HG02885 (cell line): ENCODE measurements at regions not wholly inside any gene's neighbourhood (a gene's known extent, or its start where the extent isn't known, plus 50 kb on each side); places are given as distances from the start of the nearest gene placed in this dataset.

Experiments
- ATAC-seq: cut with Tn5 transposase; IDR thresholded peaks from one replicate; pipeline ENCODE4 v1.9.1; 2021; ENCODE audit warnings: mild to moderate bottlenecking; ENCODE audit not compliant: unreplicated experiment, poor library complexity

DNA sequence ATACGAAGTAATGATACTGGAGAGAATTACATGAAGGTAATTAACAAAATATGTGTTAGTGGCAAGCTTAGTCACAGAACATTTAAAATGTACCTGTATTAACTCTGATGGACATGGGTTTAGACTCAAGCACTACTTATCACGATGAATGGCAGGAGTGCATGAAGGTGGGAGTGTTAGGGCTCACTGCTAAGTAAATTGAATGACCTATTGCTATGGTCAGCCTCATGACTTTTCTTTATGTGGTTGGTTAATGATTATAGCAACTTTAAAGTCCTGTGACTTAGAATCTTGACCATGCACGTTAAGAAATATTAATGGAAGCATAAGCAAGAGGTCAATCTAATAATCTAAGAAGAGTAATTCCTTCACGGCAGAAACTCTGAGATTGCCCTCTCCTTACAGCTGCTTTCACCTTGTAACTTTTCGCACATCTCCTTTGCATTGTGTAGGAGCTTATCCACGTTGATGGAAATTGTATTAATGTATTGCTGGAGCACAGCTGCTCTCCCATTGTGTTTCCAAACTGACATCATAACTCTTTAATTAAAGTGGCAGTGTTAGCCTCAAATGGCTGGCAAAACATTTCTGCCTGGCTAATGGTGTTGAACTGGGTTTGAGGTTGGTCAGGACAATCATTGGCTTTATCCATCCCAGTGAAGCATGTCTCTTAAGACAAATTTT lies 114.5 kb downstream of the RXFP2 start:
- no peak for ATAC-seq

DNA sequence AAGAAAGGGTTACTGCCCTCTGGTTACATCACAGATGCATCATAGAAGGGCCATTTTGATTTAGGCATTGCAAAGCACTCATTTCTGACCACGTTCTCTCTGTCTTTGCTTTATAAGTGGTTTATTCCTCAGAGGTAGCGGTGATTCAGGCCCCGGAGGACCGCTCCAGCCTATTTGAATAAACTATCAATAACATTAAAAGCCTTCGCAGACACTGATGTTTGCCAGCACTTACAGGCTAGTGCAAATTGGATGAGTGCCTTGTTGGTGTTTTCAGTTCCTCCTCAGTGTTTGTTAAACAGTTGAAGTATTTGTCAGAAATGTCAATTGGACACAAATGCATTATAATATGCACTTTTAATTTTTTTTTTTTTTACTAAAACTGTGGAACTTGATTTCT lies 120.2 kb downstream of the RXFP2 start:
- ATAC-seq, result no peak

DNA sequence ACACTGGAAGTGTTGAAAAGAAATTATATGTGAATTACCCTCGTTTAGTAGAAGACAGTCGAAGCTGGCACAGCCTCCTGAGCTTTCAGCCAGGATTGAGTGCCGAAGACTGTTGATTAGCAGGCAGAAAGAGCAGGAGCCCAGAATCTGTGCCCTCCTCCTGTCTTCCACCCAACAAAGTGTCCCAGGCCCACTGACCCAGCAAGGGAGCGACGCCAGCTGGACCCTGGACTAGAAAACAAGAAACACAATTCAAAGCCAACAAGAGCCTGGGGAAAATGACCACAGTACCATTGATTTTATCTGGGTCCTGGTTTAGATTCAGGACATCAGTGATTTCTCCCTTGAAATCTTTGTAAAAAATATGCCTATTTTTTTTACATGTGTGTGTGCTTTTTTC lies 120.7 kb downstream of the RXFP2 start:
- no peak for ATAC-seq

DNA sequence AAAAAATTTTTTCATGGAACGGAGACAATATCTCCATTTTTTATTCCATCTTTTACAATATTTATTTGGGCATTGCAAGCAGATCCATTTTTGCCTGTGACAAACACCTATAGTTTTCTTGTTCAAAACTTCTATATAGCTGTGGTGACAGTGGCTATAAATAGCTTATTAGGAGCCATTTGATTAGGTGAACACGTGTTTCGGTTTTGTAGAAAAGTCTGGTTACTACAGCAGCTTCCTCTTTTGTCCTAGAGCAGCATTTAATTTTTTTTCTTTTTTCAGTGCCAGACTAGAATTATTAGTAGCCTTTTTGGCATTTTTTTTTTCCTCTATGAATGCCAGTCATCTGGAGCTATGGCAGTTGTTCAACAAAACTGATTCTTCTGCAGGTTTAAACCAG lies 123.5 kb downstream of the RXFP2 start:
- peak; percentile 72 for ATAC-seq

DNA sequence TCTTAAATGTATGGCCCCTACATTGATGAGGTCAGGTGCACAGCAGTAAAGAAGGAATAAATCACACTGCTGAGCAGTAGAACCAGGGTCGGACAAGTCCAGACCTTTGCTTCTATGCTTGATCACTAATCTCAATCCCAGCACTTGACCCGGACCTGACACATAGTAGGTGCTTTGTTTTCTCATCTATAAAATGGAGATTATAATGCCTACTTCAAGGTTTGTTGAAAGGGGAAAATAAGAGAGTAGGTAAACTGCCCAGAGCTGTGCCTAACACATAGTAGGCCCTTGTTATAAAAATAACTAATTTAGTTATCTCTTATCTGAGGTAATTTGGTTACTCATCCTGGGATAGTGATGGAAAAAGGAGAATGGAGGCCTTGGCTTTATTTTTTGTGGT lies 125.0 kb downstream of the RXFP2 start:
- ATAC-seq, result no peak

DNA sequence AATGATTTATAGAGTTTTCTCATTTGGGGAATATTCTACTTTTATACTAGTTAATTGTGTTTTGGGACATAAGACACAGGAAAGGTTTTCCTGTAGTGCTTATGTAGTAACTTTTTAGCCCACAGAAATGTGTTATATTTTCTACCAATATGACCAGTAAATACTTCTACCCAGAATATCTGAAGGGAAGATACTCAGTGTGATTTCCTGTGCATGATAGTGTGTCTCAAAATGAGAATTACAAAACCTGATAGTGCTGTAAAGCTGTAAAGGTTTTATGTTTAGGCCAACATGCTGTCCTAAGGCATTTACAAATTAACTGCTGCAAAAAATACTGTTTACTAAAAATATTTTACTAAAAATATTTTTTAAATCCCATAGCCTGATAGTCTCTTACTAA lies 126.8 kb downstream of the RXFP2 start:
- ATAC-seq, result no peak

DNA sequence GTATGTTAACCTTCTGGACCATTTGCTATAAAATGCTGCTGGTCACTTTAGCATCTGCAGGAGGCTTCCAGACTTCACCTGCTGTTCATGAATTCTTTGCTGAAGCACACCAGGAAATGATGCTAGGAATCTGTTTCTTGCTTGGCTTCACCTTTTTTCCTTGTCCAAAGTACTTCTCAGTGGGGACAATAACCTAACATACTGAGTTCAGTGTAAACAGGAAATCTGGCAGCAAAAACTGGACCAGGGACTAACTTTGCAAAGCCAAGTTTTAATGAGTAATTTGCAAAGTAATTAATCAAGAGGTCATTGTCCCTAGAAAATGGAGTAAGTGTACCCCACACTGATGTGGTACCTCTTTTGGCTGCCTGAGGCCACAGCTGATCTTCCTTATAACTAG lies 128.4 kb downstream of the RXFP2 start:
- ATAC-seq, result no peak

DNA sequence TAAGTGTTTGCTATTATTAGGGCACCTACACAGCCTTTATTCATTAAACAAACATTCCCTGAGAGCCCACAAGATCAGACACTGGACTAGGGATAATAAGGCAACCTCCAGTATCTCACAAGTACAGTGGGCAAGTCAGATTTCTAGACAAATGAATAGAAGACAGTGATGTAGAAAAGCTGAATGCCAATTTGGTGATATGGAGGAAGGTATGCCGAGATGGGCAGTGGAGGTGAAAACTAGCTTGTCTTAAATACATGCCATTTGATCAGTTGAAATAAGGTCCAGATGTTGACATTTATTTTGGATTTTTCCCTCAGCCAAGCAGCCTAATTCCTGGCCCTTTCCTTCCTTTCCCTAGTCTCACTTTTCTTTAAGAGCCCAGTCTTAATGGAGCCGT lies 130.3 kb downstream of the RXFP2 start:
- no peak for ATAC-seq

DNA sequence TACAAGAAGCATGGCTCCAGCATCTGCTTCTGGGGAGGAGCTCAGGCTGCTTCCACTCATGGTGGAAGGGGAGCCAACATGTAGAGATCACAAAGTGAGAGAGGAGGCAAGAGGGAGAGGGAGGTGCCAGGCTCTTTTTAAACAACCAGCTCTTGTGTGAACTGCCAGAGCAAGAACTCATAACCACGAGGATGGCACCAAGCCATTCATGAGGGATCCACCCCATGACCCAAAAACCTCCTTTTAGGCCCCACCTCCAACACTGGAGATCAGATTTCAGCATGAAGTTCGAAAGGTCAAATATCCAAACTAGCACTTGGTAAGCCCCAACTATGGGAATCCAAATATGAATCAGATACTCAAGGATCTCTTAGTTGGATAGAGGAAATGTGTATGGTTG lies 131.2 kb downstream of the RXFP2 start:
- ATAC-seq, result no peak

DNA sequence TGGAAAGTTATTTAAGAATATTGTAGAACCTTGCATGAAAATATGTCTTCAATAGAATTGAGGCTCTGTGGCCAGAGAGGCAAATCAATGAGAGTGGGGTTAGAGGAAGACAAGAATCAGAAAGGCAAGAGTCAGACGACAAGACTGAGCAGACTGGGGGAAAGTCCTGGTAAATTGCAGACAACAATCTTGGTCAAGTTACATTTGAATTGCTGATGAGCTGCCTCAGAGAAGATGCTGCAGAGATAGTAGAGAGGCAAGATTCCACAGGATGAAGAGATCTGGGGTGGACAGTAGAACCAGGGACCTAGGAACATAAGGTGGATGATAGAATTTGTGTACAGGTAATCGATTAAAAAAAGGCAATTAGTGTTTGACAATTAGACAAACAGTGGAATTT lies 133.8 kb downstream of the RXFP2 start:
- no peak for ATAC-seq

DNA sequence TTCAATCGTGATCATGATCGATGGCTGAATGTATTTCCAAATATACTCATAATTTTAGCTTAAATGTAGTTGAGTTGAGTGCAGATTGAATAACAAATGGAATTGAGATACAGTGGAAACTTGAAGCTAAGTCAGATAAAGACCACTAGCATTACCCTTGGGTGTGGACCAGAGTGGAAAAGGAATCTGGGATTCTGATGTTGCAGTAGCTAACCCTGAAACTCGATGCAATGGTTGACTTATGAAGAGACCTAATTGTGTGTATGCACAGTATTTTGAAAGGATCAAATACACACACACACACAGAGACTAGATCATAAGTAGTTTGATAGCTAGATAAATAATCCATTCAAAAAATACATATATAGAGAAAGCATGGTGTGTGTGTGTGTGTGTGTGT lies 135.8 kb downstream of the RXFP2 start:
- ATAC-seq, result no peak

DNA sequence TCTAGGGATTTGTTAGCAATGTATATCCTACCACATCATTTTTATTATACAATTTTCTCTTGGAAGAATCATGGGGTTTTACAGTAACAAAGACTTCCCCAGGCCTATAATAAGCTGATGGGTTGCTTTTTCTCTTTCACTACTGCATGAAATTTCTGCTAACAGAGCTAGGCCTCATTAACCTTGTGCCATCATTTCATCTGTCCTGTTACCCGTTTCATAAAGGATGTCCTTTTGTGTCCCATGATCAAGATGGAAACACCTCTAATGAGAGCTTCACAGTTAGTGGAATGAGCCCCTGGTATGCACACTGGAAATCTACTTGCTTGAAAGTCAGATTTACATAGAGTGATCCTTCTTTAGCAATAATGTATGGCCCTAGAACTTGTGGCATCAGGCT lies 138.7 kb downstream of the RXFP2 start:
- no peak for ATAC-seq

DNA sequence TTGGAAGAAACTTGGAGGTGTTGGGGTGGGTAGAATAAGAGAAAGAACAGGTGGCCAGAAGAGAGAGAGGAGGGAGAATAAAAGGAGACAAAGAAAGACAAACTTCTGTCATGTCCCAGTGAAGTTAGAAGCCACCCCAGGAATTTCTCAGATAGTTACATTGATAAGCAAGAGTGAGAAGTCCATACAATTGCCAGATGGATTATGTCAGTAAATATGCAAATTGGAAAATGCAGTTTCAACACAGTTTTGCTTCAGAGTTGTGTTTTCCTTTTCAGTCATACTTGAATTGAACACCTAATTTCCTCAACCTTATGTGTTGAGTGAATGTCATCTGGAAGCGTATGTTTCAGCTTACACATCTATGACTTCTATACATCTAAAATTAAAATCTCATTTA lies 139.2 kb downstream of the RXFP2 start:
- no peak for ATAC-seq

DNA sequence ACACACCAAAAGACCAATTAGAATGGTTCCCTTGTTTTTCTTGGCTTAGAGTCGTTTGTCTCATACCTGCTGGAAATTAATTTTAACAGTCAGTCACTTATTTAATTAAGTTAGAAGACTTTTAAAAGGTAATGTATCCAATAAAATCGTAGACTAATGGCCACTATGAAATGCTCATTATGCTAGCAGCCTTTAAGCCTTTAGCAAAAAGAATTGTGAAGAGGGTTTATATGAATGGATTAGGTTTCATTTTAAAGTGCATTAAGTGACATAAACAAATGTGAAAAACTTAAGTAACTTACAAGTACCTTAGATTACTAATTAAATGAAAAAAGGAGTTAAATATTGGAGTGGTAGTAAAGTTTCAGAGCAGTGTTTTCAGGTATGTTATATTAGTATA lies 139.6 kb downstream of the RXFP2 start:
- ATAC-seq, result no peak

DNA sequence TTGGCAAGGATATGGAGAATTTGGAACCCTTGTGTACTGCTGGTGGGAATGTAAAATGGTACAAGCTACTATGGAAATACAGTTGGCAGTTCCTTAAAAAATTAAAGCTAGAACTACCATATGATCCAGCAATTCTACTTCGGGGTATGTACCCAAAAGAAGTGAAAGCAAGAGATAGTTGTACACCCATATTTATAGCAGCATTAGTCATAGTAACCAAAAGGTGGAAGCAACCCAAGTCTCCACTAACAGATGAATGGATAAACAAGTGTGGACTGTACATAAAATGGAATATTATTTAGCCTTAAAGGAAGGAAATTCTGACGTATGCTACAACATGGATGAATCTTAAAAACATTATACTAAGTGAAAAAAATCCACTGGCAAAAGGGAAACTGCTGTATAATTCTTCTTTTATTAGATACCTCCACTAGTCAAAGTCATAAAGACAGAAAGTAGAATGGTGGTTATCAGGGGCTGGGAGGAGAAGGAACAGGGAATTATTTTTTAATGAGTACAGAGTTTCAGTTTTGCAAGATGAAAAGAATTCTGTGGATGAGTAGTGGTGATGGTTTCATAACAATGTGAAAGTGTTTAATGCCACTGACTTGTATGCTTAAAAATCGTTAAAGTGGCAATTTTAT lies 141.6 kb downstream of the RXFP2 start:
- peak; percentile 67 for ATAC-seq

DNA sequence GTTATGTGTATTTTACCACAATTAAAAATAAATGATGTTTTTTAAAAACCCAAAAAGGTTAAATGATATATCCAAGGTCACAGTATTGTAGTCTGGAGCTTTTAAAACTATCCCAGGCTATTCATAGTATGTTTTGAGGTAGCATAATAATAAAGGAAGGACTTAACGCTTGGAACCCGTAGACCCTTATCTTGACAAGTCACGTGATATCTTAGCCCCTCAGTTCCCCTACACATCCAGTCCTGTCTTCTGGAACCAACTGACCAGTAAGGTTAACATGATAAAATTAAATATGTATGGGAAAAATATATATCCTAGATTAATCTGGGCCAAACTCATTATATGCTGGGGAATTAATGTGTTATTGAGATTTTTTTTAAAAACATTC lies 142.2 kb downstream of the RXFP2 start:
- ATAC-seq, result no peak

DNA sequence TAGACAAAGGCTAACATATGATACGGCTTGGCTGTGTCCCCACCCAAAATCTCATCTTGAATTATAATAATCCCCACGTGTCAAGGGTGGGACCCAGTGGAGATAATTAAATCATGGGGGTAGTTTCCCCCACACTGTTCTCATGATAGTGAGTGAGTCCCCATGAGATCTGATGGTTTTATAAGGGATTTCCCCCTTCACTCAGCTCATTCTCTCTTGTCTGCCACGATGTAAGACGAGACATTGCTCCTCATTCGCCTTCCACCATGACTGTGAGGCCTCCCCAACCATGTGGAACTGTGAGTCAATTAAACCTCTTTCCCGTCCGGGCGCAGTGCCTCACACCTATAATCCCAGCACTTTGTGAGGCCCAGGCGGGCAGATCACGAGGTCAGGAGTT lies 143.5 kb downstream of the RXFP2 start:
- ATAC-seq, result no peak

DNA sequence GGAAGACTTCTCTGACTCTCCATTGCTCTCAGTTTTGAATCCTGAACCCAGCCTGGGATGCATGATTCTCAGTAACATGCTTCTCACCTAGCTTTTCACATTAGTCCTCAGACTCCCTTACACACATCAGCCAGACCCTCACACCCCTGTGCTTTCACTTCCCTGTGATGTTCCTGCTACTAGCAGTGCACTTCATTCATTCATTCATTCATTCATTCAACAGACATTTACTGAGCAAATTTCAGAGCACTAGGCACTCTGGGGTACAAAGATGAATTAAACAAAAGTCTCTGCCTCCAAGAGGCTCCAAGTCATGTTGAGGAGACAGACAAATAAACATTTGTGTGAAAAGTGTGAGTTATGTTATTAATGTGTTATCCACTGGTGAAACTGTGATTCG lies 145.2 kb downstream of the RXFP2 start:
- ATAC-seq, result no peak

DNA sequence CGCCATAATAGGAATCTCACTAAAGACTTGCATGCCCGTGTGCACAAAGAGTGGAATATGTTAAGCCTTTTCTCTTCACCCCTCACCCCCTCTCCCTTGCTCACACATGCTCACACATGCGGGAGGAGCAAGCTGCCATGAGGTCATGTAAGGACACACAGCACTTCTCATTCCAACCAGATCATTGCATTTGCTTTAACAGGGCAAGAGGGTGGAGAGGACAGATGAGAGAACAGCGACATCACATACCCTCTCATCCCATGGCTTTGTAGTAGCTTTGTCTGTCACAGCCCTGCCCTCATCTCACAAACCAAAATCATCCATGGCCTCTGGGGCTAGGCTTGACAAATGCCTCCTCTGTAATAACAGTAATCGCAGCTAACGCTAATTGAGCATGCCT lies 145.6 kb upstream of the FRY start:
- no peak for ATAC-seq

DNA sequence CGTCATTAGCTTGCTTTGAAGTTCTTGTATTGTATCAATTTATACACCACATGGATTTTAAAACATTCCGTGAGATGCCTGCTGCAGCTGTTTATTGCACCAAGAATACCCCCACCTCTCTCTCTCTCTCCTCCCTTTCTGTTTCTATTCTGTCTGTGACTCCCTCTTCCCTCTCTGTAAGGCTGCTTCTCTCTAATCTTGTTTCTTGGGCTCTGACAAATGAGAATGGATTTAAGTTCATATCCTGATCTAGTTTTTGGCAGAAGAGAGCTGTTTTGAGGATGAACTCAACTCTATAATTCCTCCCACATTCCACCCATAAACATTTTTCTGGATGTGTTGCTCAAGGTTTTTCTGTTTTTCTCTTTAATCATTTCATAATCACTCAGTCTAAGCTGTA lies 144.3 kb upstream of the FRY start:
- ATAC-seq, result no peak

DNA sequence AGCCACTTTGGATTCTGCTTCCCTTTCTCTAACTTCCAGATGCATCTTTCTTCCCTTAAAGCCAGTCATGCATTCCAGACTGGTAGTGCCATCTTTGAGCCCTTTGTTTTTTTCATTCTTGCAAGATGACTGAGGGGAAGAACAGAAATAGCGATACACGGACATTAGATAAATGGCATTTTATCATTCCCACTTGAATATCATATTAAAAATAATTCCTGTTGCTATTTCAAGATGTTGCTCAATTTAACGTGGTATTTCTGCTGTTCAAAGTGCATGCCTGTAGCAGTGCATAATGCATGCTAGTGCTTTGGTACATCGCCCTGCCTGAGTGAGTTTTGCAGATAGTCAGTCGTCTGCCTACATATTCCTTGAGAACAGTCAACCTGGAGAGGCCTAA lies 140.6 kb upstream of the FRY start:
- no peak for ATAC-seq

DNA sequence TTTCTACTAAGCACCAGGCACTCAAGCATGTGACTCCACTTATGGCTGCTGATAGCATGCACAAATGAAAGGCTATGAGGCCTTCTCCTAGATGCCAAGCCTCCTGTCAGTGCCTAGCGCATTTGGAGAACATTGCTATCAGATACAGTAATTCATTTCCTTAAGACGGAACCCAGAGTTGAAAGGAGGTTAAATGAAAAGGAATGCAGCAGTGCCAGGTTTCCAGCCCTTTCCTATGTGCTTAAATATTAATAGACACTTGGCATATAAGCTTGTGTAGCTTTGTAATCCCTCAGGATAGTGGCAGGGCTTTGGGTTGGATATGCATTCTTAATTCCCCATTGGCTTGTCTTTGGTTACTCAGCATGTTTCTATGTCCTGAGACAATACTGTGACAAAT lies 140.1 kb upstream of the FRY start:
- ATAC-seq, result no peak

DNA sequence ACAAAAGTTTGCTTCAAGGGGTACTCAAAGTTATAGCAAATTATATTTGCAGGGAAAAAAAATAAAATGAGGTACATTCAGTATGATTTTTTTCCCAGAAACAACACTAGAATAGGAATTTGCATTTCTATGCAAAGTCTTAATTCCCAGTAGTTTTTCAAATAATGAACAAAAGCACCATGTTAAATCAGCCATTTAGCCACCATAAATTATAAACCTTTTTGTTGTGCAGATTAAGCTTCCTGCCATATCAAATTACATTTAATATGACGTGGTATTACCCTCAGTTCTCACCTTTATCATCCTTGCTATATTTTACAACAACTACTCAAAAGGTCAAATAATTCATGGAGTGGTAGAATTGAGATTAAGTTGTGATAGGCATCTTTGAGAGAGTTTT lies 136.6 kb upstream of the FRY start:
- no peak for ATAC-seq
